Liver (tissue), 8 donors: ENCODE measurements at regions not wholly inside any gene's neighbourhood (a gene's known extent, or its start where the extent isn't known, plus 50 kb on each side); places are given as distances from the start of the nearest gene placed in this dataset.

Experiments used
- DNase-seq: peaks from one replicate; pipeline ENCODE4 v3.0.0-alpha.2; 2017; ENCODE audit warnings: low spot score
- H3K27ac ChIP-seq, 2 donors: one replicate each; pipeline ENCODE4 v1.7.0; 2013; ENCODE audit warnings: inconsistent platforms in 2 of 2, low read length in 2 of 2, control low read depth in 1 of 2, low read depth in 1 of 2, mild to moderate bottlenecking in 1 of 2
- H3K27me3 ChIP-seq, 4 donors: one replicate each; pipeline versions ENCODE4 v1.6.1 to v1.7.0; 2013; ENCODE audit warnings: low read length in 3 of 4, inconsistent platforms in 1 of 4, mild to moderate bottlenecking in 1 of 4, moderate library complexity in 1 of 4; ENCODE audit not compliant: control insufficient read depth in 4 of 4, insufficient read depth in 4 of 4
- H3K36me3 ChIP-seq, 4 donors: one replicate each; pipeline versions ENCODE4 v1.6.1 to v1.7.0; 2013; ENCODE audit warnings: low read length in 3 of 4, mild to moderate bottlenecking in 3 of 4, low read depth in 1 of 4, moderate library complexity in 1 of 4; ENCODE audit not compliant: control insufficient read depth in 4 of 4, insufficient read depth in 3 of 4
- H3K4me1 ChIP-seq, 4 donors: one replicate each; pipeline versions ENCODE4 v1.6.1 to v1.7.0; 2013; ENCODE audit warnings: low read length in 3 of 4, mild to moderate bottlenecking in 3 of 4, moderate library complexity in 1 of 4; ENCODE audit not compliant: control insufficient read depth in 4 of 4, insufficient read depth in 4 of 4
- H3K4me3 ChIP-seq, 3 donors: one replicate each; pipeline versions ENCODE4 v1.6.1 to v1.7.0; 2013; ENCODE audit warnings: low read length in 3 of 3, control low read depth in 1 of 3, low read depth in 1 of 3, mild to moderate bottlenecking in 1 of 3
- H3K9ac ChIP-seq, 2 donors: one replicate each; pipeline ENCODE4 v1.7.0; 2013; ENCODE audit warnings: low read length in 2 of 2, mild to moderate bottlenecking in 2 of 2, moderate library complexity in 2 of 2, control low read depth in 1 of 2, low read depth in 1 of 2
- H3K9me3 ChIP-seq, 4 donors: one replicate each; pipeline versions ENCODE4 v1.6.1 to v1.7.0; 2013; ENCODE audit warnings: low read length in 3 of 4; ENCODE audit not compliant: control insufficient read depth in 4 of 4
- FOXA2 ChIP-seq: IDR thresholded peaks from 2 replicates; pipeline ENCODE4 v1.6.1; 2016; ENCODE audit warnings: antibody characterized with exemption
- GABPA ChIP-seq, 2 donors: IDR thresholded peaks in 1 of 2; conservative IDR thresholded peaks in 1 of 2; 2 replicates each; pipeline ENCODE4 v1.6.1; 2016; ENCODE audit warnings: antibody characterized with exemption in 2 of 2, mild to moderate bottlenecking in 1 of 2, moderate library complexity in 1 of 2
- JUND ChIP-seq, 2 donors: IDR thresholded peaks; 2 replicates each; pipeline ENCODE4 v1.6.1; 2016; ENCODE audit warnings: antibody characterized with exemption in 2 of 2
- RAD21 ChIP-seq, 2 donors: IDR thresholded peaks; 2 replicates each; pipeline ENCODE4 v1.6.1; 2016; ENCODE audit warnings: antibody characterized with exemption in 2 of 2, mild to moderate bottlenecking in 2 of 2
- YY1 ChIP-seq: IDR thresholded peaks from 2 replicates; pipeline ENCODE4 v1.6.1; 2016; ENCODE audit warnings: antibody characterized with exemption, mild to moderate bottlenecking
- WGBS: extraction: QIAGEN DNeasy Blood & Tissue Kit; methylation state at CpG from one replicate; pipeline ENCODE4 v1.1.7; 2013; 5-methylcytosine and 5-hydroxymethylcytosine counted together
- TF ChIP-seq, protein P1 (sequence below): IDR thresholded peaks from 2 replicates; pipeline ENCODE4 v1.6.1; 2016; ENCODE audit warnings: antibody characterized with exemption
- TF ChIP-seq, protein P2 (sequence below): IDR thresholded peaks from 2 replicates; pipeline ENCODE4 v1.6.1; 2016; ENCODE audit warnings: antibody characterized with exemption, mild to moderate bottlenecking
- TF ChIP-seq, protein P3 (sequence below): fragments of 150-350 bp; IDR thresholded peaks from 2 replicates; pipeline ENCODE4 v1.5.1; 2017; ENCODE audit warnings: improper control_type of control experiment, low read depth, low read length; ENCODE audit not compliant: missing input control
- TF ChIP-seq, protein P4 (sequence below): IDR thresholded peaks from 2 replicates; pipeline ENCODE4 v1.6.1; 2016; ENCODE audit warnings: antibody characterized with exemption
- TF ChIP-seq, protein P5 (sequence below): IDR thresholded peaks from 2 replicates; pipeline ENCODE4 v1.6.1; 2016; ENCODE audit warnings: antibody characterized with exemption
- donor health status: healthy.
- donor health status: healthy.
- donor health status: healthy.
- donor health status: healthy.
- donor health status: healthy.

DNA sequence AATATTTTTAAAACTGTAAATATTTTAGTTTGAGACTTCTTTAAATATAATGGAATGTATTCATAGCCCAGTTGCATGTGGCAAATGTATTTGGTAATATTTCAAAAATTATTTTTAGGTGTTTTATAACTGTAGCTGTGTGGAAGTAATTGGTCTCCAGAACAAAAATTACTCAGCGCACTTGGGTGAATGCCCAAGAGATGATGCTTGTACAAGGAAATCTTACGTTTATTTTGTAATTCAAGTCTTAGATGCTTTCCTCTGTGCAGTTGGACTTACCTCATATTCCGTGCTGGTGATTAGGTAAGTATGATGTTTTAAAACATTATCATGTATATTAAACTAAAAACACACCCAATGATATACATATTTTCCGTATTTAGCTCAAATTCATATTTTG lies 76.7 kb upstream of the SLCO1B1 start:
- no peaks in the 10 kb centered on the region for H3K27me3 ChIP-seq
- H3K27ac ChIP-seq, result no peak overlapping the region
- TF ChIP-seq, protein P1, sequence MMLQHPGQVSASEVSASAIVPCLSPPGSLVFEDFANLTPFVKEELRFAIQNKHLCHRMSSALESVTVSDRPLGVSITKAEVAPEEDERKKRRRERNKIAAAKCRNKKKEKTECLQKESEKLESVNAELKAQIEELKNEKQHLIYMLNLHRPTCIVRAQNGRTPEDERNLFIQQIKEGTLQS, result no peak
- no peak for TF ChIP-seq RAD21 (IDR thresholded peaks at IDR 0.05)
- TF ChIP-seq, protein P2, sequence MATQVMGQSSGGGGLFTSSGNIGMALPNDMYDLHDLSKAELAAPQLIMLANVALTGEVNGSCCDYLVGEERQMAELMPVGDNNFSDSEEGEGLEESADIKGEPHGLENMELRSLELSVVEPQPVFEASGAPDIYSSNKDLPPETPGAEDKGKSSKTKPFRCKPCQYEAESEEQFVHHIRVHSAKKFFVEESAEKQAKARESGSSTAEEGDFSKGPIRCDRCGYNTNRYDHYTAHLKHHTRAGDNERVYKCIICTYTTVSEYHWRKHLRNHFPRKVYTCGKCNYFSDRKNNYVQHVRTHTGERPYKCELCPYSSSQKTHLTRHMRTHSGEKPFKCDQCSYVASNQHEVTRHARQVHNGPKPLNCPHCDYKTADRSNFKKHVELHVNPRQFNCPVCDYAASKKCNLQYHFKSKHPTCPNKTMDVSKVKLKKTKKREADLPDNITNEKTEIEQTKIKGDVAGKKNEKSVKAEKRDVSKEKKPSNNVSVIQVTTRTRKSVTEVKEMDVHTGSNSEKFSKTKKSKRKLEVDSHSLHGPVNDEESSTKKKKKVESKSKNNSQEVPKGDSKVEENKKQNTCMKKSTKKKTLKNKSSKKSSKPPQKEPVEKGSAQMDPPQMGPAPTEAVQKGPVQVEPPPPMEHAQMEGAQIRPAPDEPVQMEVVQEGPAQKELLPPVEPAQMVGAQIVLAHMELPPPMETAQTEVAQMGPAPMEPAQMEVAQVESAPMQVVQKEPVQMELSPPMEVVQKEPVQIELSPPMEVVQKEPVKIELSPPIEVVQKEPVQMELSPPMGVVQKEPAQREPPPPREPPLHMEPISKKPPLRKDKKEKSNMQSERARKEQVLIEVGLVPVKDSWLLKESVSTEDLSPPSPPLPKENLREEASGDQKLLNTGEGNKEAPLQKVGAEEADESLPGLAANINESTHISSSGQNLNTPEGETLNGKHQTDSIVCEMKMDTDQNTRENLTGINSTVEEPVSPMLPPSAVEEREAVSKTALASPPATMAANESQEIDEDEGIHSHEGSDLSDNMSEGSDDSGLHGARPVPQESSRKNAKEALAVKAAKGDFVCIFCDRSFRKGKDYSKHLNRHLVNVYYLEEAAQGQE, result no peak
- TF ChIP-seq YY1, result no peak
- DNase-seq, result no peak
- H3K36me3 ChIP-seq, result no peaks in the 10 kb centered on the region
- H3K9ac ChIP-seq, result no peak overlapping the region
- no peaks in the 10 kb centered on the region for H3K4me1 ChIP-seq
- WGBS, result 88% methylated on average over 4 of the region's 4 CpGs
- no peak overlapping the region for H3K4me3 ChIP-seq
- no peaks in the 10 kb centered on the region for H3K9me3 ChIP-seq

DNA sequence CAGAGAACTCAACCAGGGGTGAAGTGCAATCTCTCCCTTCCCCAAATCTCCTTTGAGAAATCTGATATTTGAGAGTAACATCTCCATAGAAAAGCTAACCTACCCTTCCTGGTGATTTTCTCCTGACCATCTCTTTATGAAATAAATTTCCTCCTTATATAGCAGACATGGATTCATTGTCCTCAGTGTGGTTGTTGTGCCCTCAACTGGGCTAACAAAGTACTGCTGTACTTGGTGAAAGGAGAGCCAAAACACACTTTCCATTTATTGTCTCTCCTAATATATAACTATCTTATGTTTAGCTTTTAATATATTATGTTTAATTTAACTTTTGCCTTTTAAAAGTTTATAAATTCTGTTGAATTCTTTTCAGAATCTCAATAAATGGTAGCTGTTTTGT lies 65.1 kb upstream of the SLCO1B1 start:
- no peaks in the 10 kb centered on the region for H3K9me3 ChIP-seq
- H3K9ac ChIP-seq, result no peak overlapping the region
- TF ChIP-seq RAD21 (IDR thresholded peaks at IDR 0.05) (peak; percentile 86 to 88), JUND (IDR thresholded peaks at IDR 0.05) (no peak)
- TF ChIP-seq, protein P3, sequence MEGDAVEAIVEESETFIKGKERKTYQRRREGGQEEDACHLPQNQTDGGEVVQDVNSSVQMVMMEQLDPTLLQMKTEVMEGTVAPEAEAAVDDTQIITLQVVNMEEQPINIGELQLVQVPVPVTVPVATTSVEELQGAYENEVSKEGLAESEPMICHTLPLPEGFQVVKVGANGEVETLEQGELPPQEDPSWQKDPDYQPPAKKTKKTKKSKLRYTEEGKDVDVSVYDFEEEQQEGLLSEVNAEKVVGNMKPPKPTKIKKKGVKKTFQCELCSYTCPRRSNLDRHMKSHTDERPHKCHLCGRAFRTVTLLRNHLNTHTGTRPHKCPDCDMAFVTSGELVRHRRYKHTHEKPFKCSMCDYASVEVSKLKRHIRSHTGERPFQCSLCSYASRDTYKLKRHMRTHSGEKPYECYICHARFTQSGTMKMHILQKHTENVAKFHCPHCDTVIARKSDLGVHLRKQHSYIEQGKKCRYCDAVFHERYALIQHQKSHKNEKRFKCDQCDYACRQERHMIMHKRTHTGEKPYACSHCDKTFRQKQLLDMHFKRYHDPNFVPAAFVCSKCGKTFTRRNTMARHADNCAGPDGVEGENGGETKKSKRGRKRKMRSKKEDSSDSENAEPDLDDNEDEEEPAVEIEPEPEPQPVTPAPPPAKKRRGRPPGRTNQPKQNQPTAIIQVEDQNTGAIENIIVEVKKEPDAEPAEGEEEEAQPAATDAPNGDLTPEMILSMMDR, result peak; percentile 60
- no peaks in the 10 kb centered on the region for H3K27me3 ChIP-seq
- DNase-seq, result no peak
- H3K4me1 ChIP-seq, result no peaks in the 10 kb centered on the region
- no peaks in the 10 kb centered on the region for H3K36me3 ChIP-seq
- no peak overlapping the region for H3K4me3 ChIP-seq
- no peak overlapping the region for H3K27ac ChIP-seq

DNA sequence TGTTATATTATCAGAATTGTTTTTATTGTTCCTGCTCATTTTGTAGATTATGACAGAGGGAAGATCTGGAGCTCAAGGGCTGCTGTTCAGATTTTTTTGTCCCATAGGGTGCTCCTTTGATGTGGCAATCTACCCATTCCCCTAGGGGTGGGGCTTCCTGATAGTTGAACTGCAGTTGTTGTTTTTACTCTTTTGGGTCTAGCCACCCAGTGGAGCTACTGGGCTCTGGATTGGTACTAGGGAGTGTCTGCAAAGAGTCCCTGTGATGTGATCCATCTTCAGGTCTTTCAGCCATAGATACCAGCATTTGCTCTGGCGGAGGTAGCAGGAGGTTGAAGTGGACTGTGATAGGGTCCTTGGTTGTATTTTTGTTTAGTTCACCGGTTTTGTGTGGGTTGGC lies 57.9 kb upstream of the SLCO1B1 start:
- no peaks in the 10 kb centered on the region for H3K9me3 ChIP-seq
- no peaks in the 10 kb centered on the region for H3K4me1 ChIP-seq
- DNase-seq, result no peak
- TF ChIP-seq, protein P4, sequence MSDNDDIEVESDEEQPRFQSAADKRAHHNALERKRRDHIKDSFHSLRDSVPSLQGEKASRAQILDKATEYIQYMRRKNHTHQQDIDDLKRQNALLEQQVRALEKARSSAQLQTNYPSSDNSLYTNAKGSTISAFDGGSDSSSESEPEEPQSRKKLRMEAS, result no peak
- TF ChIP-seq FOXA2, result no peak
- no peak for TF ChIP-seq GABPA (IDR thresholded peaks at IDR 0.05 in 1 of 2, conservative IDR thresholded peaks at IDR 0.05 in 1 of 2)
- TF ChIP-seq, protein P5, sequence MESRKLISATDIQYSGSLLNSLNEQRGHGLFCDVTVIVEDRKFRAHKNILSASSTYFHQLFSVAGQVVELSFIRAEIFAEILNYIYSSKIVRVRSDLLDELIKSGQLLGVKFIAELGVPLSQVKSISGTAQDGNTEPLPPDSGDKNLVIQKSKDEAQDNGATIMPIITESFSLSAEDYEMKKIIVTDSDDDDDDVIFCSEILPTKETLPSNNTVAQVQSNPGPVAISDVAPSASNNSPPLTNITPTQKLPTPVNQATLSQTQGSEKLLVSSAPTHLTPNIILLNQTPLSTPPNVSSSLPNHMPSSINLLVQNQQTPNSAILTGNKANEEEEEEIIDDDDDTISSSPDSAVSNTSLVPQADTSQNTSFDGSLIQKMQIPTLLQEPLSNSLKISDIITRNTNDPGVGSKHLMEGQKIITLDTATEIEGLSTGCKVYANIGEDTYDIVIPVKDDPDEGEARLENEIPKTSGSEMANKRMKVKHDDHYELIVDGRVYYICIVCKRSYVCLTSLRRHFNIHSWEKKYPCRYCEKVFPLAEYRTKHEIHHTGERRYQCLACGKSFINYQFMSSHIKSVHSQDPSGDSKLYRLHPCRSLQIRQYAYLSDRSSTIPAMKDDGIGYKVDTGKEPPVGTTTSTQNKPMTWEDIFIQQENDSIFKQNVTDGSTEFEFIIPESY, result no peak
- H3K27me3 ChIP-seq, result no peaks in the 10 kb centered on the region
- H3K27ac ChIP-seq, result no peak overlapping the region
- no peak overlapping the region for H3K9ac ChIP-seq
- peaks cover 0 to 2% (median 0%) of the 10 kb centered on the region in 4 donors for H3K36me3 ChIP-seq
- no peak overlapping the region for H3K4me3 ChIP-seq
- 88% methylated on average over 2 of the region's 2 CpGs for WGBS
